GM23338 (cell line): ENCODE measurements at regions not wholly inside any gene's neighbourhood (a gene's known extent, or its start where the extent isn't known, plus 50 kb on each side); places are given as distances from the start of the nearest gene placed in this dataset.

ENCODE experiments used
- EZH2 ChIP-seq: fragments of 200-600 bp; sonication (generic); IDR thresholded peaks from one replicate; pipeline ENCODE4 v1.8.0; 2017; ENCODE audit warnings: antibody characterized with exemption, mild to moderate bottlenecking, low read depth; ENCODE audit not compliant: unreplicated experiment
- REST ChIP-seq: IDR thresholded peaks from one replicate; pipeline ENCODE4 v1.6.1; 2018; ENCODE audit warnings: antibody characterized with exemption; ENCODE audit not compliant: unreplicated experiment

DNA sequence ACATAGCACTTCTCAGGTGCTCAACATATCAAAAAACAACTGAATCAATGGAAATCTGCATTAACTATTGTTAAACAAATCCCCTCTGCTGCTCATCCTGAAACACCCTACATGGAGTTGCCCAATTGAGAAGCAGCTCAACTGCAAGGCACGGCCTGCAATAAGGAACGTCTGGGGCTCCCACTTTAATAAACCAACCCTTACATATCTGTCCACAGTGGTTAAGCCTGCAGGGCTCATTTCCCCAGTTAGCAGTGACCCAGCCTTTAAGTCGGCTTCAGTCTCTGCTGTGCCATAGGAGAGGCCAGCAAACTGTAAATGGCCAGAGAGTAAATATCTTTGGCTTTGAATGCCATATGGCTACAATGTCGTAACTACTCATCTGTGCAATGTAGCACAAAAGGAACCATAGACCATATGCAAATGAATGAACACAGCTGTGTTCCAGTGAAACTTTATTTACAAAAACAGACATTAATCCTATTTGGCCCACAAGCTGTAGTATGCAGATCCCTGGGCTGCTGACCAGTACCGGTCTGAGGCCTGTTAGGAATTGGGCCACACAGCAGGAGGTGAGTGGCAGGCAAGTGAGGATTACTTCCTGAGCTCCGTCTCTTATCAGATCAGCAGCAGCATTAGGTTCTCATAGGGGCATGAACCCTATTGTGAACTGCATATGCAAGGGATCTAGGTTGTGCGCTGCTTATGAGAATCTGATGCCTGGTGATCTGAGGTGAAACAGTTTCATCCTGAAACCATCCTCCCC lies 522.7 kb upstream of the CDH4 start:
- TF ChIP-seq REST = no peak
- TF ChIP-seq EZH2 = no peak
